ENCODE measurements at regions not wholly inside any gene's neighbourhood (a gene's known extent, or its start where the extent isn't known, plus 50 kb on each side); places are given as distances from the start of the nearest gene placed in this dataset.

- DNase-seq = no peak
Measured at GRCh38 chr2:150153646-150154307, 333.7 kb downstream of the RND3 start.

- no peak for DNase-seq
Measured at GRCh38 chr2:150152230-150152629, 335.2 kb downstream of the RND3 start.

- DNase-seq = no peak
Measured at GRCh38 chr2:150150144-150150543, 337.3 kb downstream of the RND3 start.

GRCh38 chr2:150147889-150148683 is 339.4 kb downstream of the RND3 start:
- no peak for DNase-seq

GRCh38 chr2:150146879-150147278 is 340.6 kb downstream of the RND3 start:
- no peak for DNase-seq

GRCh38 chr2:150145299-150145692 is 342.2 kb downstream of the RND3 start:
- no peak for DNase-seq

- DNase-seq = no peak
Measured at GRCh38 chr2:150144546-150145298, 342.7 kb downstream of the RND3 start.

GRCh38 chr2:150143087-150143536 is 344.4 kb downstream of the RND3 start:
- DNase-seq = no peak

- no peak for DNase-seq
Measured at GRCh38 chr2:150142561-150142960, 344.9 kb downstream of the RND3 start.

GRCh38 chr2:150141226-150142001 is 346.1 kb downstream of the RND3 start:
- no peak for DNase-seq

GRCh38 chr2:150140777-150141176 is 346.7 kb downstream of the RND3 start:
- DNase-seq = no peak

GRCh38 chr2:150138587-150138986 is 348.9 kb downstream of the RND3 start:
- DNase-seq = peak; percentile 37

GRCh38 chr2:150137338-150138069 is 350.0 kb downstream of the RND3 start:
- no peak for DNase-seq

GRCh38 chr2:150136893-150137292 is 350.6 kb downstream of the RND3 start:
- no peak for DNase-seq

GRCh38 chr2:150136401-150136800 is 351.1 kb downstream of the RND3 start:
- no peak for DNase-seq

GRCh38 chr2:150135223-150135883 is 352.1 kb downstream of the RND3 start:
- no peak for DNase-seq

GRCh38 chr2:150134223-150134857 is 353.1 kb downstream of the RND3 start:
- DNase-seq = no peak

- DNase-seq = no peak
Measured at GRCh38 chr2:150133623-150134022, 353.8 kb downstream of the RND3 start.

GRCh38 chr2:150129921-150130575 is 357.4 kb downstream of the RND3 start:
- no peak for DNase-seq

- DNase-seq = no peak
Measured at GRCh38 chr2:150127995-150128394, 359.5 kb downstream of the RND3 start.

Data from NCI-H2171 (cell line).